ENCODE measurements at regions not wholly inside any gene's neighbourhood (a gene's known extent, or its start where the extent isn't known, plus 50 kb on each side); places are given as distances from the start of the nearest gene placed in this dataset.

GRCh38 chr5:28779161-28779754 lies 1740.9 kb upstream of the CDH9 start:
- no peak overlapping the region for H3K4me3 ChIP-seq (ENCODE audit: low read depth, low read length)
- TF ChIP-seq CTCF (IDR thresholded peaks at IDR 0.05; ENCODE audit: insufficient read depth, low read length) = no peak
- no peak for DNase-seq (ENCODE audit: low read depth)

- H3K4me3 ChIP-seq (ENCODE audit: low read depth, low read length) = no peak overlapping the region
- TF ChIP-seq CTCF (IDR thresholded peaks at IDR 0.05; ENCODE audit: insufficient read depth, low read length) = no peak
- DNase-seq (ENCODE audit: low read depth) = no peak
Observed at GRCh38 chr5:28770307-28770706, 1731.9 kb upstream of the CDH9 start.

- peak; percentile 54 for DNase-seq (ENCODE audit: low read depth)
- H3K4me3 ChIP-seq (ENCODE audit: low read depth, low read length) = no peak overlapping the region
- no peak for TF ChIP-seq CTCF (IDR thresholded peaks at IDR 0.05; ENCODE audit: insufficient read depth, low read length)
Observed at GRCh38 chr5:28766565-28767158, 1728.3 kb upstream of the CDH9 start.

- no peak for TF ChIP-seq CTCF (IDR thresholded peaks at IDR 0.05; ENCODE audit: insufficient read depth, low read length)
- no peak overlapping the region for H3K4me3 ChIP-seq (ENCODE audit: low read depth, low read length)
- DNase-seq (ENCODE audit: low read depth) = no peak
Observed at GRCh38 chr5:28751396-28751795, 1713.0 kb upstream of the CDH9 start.

- no peak overlapping the region for H3K4me3 ChIP-seq (ENCODE audit: low read depth, low read length)
- TF ChIP-seq CTCF (IDR thresholded peaks at IDR 0.05; ENCODE audit: insufficient read depth, low read length) = no peak
- DNase-seq (ENCODE audit: low read depth) = no peak
Observed at GRCh38 chr5:28750251-28750650, 1711.9 kb upstream of the CDH9 start.

GRCh38 chr5:28748446-28748845 lies 1710.1 kb upstream of the CDH9 start:
- H3K4me3 ChIP-seq (ENCODE audit: low read depth, low read length) = no peak overlapping the region
- no peak for TF ChIP-seq CTCF (IDR thresholded peaks at IDR 0.05; ENCODE audit: insufficient read depth, low read length)
- no peak for DNase-seq (ENCODE audit: low read depth)

- H3K4me3 ChIP-seq (ENCODE audit: low read depth, low read length) = no peak overlapping the region
- no peak for DNase-seq (ENCODE audit: low read depth)
- TF ChIP-seq CTCF (IDR thresholded peaks at IDR 0.05; ENCODE audit: insufficient read depth, low read length) = no peak
Observed at GRCh38 chr5:28743716-28744110, 1705.3 kb upstream of the CDH9 start.
